ENCODE measurements at regions not wholly inside any gene's neighbourhood (a gene's known extent, or its start where the extent isn't known, plus 50 kb on each side); places are given as distances from the start of the nearest gene placed in this dataset.
A peak's percentile ranks its signal among the peaks of the same experiment; 100 is the strongest.

DNA sequence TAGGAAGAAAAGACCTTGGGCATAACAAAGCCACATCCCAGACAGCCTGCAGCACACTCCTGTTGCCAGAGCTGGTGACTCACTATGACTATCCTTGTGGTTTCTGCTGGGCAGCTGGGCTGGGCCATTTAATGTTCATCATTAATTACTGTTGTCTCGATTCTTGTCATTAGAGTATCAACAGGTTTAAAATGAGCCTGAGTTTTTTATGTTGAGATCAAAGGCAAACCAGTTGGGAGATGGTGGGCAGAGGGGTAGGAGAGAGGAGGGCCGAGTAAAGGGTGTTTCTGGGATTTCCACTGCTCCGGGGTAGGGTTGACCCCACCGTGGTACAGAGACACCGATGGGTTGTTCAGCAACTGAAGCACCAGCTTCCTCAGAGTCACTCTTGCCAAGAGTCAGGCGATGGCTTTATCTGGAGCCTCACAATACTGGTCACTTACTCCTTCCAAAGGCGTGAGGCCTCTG, 128.7 kb upstream of the LYZL1 start:
- H3K4me3 ChIP-seq = no peak overlapping the region
- peak overlapping the region in 3 of 21 experiments; percentile 18 to 35 (median 24) for H3K27ac ChIP-seq

DNA sequence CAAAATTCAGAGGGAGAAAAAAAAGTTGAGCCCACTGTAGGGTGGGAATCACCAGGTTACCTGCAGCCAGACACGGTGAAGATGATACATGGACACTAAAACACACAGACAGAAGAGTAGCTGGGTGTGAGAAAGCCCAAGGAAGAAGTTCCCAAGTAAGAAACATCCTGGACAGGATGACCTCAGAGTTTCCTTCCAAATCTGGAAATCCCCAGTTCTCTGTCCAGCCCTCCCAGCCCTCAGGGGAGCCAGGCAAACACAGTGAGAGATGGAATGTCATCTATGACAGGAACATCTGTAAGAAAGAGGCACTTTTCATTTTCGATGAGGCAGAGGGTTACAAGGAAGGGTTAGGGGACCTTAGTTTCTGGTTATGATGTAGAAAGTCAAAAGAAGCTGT, 125.1 kb upstream of the LYZL1 start:
- no peak overlapping the region for H3K4me3 ChIP-seq
- H3K27ac ChIP-seq = peak overlapping the region in 3 of 21 experiments; percentile 9 to 37 (median 9)

DNA sequence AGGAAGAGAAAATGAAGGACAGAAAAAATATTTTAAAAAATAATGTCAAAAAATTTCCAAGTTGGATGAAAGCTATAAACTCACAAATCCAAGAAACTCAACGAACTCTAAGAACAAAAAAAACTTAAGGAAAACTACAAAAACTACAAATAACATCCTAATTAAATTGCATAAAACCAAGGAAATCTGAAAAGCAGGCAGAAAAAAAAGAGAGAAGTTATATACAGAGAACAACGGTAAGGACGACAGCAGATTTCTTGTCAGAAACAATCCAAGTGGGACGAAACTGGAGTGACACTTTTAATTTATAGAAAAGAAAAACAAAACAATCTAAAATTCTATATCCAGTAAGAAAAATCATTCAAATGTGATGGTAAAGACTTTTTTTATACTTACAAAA, 122.2 kb upstream of the LYZL1 start:
- Histone ChIP-seq H3K27ac (no peak overlapping the region), H3K4me3 (no peak overlapping the region)

DNA sequence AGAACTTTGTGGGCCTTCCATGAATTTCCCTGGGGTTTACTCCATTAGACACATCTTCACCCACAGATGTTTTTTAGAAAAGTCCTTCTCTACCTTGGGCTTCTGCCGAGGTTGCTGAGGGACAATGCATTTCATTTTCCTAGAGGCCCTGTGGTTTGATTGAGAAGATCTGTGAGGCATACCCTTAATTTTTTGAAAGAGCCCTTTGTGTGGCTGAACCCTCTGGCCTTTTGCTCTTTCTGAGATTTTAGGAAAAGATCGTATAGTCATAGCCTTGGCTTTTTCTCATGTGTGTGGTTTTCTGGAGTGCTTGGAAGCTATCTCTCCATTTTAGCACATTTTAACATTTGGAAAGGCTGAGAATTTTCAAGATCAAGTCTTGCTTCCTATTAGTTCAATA, 119.8 kb upstream of the LYZL1 start:
- Histone ChIP-seq H3K27ac (no peak overlapping the region), H3K4me3 (no peak overlapping the region)

DNA sequence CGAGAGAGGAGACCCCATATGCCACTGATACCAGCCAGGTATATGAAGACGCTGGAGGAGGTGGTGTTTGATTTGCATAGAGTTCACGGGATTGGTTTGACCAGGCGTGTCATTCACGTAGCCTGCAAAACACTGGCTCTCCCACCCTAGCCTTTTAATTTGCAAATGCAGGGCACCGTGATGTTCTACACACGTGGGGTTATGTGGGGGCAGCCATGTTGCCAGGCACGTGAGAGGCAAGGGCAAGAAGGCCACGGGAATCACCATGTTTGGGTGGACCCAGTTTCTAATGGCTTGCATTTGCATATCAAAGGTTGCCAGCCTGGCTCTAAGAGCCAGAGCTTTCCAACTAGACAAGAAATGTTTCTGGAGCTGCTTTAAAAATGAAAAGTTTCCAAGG, 117.2 kb upstream of the LYZL1 start:
- no peak overlapping the region for H3K27ac ChIP-seq
- no peak overlapping the region for H3K4me3 ChIP-seq

DNA sequence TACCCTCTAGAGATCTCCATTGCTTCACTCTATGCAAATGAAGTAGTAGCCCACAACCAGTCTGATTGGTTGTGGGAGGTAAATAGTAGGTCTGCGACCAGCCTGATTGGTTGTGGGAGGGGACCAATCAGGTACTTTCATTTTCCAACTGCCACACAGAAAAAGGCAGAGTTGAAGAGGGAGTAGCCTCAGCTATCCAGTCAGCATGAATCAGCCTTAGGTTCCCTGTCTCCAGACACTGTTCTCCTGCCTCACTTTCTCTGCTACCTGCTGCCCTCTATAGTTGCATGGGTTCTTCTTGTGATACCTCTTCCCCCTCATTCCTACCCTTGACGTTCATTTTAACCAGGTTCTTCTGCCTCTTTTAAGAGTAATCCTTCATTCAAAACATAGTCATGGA, 114.5 kb upstream of the LYZL1 start:
- Histone ChIP-seq H3K27ac (no peak overlapping the region), H3K4me3 (no peak overlapping the region)

DNA sequence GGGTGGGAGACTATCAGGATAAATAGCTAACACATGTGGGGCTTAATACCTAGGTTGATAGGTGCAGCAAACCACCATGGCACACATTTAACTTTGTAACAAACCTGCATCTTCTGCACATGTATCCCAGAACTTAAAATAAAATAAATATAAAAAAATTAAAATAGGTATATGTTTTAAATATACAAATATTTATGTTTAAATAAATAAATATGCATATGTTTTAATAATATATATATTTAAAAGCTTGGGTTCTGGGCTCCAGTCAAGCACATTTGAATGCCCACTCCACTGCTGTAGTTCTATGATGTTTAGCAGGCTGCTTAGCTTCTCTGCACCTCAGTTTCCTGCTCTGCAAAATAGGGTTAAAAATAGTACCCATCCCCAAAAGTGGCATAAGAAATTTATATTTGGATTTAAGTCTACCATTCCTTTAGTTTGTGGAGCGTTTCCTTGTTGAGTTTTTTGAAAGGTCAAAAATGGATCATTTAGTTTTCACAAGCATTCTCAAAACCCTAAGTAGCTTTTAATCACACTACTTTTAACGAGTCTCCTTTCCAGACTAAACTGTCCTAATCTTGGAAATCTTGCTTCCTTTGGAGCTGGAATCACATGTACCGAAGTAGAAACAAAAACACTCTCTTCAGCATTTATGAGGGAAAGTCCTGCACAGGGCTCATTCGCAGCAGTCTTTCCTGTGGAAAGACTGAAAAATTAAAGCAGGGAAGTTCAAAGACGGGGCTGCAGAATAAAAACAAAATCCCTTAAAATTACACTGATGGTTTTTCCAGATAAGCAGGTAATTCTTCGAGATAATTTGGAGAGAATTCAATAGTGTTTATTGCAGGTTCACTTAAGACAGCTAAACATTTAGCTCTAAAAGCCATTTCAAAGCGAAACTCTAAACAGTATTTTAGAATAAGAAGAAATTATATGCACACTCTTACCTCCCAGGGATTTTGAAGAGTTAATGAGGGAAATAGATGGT, 111.7 kb upstream of the LYZL1 start:
- Histone ChIP-seq H3K27ac (no peak overlapping the region), H3K4me3 (no peak overlapping the region)

DNA sequence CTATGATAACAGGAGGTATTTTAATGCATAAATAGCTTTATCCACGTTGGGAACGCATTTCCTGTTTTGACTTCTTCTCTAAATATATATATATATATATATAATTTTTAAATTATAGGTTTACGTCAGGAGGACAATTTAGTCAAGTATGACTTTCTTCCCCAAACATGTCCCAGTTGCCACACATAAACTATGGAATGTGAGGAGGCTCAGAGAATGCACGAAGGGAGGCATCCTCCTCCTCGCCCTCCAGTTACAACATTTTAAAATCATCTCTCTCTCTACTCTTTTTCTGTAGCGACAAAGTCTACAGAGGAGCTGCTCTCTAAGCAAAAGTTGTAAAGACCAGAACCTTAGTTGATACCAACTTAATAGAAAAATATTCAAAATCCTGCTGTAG, 106.9 kb upstream of the LYZL1 start:
- H3K4me3 ChIP-seq = no peak overlapping the region
- H3K27ac ChIP-seq = no peak overlapping the region

DNA sequence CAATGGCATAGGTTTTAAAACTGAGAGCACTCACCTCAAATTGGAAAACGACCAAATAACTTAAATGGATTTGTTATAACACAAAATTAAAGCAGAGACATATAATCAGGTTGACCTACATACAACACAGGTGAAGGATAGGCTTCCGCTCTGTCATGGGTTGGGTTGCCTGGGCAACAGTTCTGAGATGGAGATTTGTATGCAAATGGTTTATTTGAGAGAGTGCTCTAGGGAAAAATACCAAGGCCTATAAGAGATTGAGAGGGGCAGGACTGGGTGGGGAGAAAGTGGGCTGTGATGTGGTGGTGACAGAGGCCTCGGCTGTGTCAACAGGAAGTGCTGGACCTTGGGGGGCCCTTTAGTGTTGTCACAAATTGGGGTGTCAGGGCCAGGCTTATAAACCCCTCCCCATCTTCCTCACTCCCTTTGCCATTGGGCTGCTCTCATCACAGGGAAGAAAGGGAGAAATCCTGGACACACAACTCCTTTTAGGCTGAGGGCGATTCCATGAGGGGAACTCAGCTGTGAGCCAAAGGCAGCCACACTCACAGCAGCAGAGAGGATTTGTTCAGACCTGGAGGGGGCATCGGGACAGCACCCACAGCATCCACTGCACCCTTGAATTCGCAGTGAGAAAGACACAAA, 105.4 kb upstream of the LYZL1 start:
- no peak overlapping the region for H3K27ac ChIP-seq
- H3K4me3 ChIP-seq = no peak overlapping the region

DNA sequence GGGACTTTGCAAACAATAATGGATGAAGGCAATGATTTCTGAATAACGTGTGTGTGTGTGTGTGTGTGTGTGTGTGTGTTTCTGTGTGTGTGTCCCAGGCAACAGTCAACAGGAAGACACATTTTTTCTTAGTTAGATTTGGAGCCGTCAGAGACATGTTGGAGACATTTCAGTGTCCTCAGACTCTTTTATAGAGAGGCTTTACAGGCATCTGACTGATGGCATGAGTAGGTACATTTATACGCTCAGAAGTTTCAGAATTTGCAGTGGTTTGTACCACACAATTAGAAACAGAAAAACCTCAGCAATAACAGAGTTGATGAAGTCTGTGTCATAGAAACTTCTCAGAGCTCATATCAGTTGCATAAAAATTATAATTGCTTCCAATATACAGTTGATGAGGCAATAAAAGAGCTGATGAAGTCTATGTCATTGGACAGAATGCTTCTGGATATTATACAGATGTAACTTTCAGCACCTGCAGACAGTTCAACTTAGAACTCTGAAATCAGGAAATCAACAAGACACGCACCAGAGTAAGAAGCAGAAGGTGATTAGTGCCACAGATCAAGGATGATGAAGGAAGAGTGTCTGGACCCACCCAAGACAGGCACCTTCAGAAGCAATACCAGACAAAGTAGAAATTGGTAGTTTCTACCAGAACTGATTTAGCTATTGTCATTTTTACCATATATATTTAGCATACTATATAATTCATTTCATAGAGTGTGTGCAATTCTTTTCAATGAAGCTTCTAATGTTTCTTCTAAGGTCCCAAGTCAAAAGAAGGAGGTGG, 104.5 kb upstream of the LYZL1 start:
- H3K4me3 ChIP-seq = no peak overlapping the region
- no peak overlapping the region for H3K27ac ChIP-seq

DNA sequence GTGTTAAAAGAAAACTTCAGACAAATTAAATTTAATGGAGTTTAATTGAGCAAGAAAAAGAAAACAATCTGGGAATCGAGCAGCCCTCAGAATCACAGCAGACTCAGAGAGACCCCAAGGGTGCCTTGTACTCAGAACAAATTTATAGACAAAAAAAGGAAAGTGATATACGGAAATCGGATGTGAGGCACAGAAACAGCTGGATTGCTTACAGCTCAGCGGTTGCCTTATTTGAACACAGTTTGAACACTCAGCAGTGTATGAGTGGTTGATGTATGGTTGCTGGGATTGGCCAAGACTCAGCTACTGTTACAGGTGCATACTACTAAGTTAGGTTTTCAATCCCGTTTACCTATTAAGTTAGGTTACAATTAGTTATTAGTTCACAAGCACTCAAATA, 103.8 kb upstream of the LYZL1 start:
- H3K27ac ChIP-seq = no peak overlapping the region
- no peak overlapping the region for H3K4me3 ChIP-seq

DNA sequence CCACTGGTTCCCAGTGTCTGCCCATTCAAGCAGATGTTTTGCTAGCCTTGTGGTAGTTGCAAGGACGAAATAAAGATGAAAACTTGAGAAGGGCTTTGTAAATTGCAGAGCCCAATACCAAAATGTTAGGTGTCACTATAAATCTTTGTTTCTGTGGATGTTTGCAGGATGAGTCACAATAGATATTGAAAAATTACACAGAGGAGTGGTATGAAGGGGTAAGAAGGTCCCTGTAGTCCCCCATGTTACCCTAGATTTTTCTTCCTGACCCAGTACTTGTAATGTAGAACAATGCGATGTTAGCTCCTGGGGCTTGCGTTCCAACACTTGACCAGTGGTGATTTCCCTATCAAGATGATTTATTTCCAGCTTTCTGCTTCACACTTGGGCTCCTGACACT, 102.6 kb upstream of the LYZL1 start:
- H3K27ac ChIP-seq = no peak overlapping the region
- no peak overlapping the region for H3K4me3 ChIP-seq

DNA sequence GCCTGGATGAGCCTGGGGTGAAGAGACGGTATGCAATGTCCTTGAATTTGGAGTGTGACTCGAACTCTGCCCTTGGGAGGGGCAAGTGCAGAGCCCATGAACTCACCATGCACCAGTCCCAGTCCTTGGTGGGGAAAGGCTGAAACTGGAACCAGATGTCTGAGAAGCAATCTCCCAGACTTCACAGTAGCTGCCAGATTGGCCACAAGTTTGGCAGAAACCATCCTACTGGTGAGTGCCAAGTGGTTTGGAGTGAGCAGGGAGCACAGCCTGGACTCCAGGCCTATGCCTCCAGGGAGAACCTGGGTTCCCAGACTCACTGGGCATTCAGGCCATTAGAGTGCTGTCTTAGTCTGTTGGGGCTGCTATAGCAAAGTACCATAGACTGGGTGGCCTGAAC, 99.6 kb upstream of the LYZL1 start:
- H3K4me3 ChIP-seq = no peak overlapping the region
- no peak overlapping the region for H3K27ac ChIP-seq

DNA sequence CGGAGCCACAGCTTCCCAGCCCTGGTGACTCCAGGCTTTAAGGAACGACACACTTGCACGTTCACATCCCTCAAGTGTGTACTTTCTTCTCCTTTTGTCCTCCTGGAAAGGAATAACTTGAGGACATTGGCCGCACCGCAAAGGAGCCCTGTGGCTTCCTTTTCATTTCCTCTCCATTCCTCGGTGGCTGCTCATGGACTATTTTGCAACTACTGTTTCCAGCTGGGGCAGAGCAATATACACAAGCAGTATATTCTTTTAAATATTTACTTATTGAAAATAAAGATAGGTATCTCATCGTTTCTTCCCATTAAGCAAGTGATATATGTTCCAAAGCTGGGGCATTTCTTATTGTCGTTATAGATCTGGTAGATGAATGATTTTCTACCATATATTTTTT, 97.2 kb upstream of the LYZL1 start:
- Histone ChIP-seq H3K27ac (no peak overlapping the region), H3K4me3 (no peak overlapping the region)

DNA sequence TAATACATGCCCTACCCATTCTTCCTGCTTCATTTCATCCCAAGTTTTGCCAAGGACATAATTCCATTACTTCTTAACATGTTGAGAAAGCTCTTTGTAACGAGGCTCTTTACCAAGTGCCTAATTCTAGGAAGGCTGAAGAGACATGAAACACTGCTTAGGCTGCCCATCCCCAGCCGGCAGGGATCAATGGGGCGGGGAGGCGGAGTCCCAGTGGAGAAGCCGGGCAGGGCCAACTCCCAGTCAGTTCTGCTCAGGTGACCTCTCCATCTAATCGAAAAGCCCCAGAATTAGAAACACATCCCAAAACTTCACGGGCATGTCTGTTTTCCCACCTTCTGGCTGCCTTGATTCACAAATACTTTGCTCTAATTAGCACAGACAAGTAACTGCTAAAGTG, 89.5 kb upstream of the LYZL1 start:
- no peak overlapping the region for H3K4me3 ChIP-seq
- no peak overlapping the region for H3K27ac ChIP-seq

DNA sequence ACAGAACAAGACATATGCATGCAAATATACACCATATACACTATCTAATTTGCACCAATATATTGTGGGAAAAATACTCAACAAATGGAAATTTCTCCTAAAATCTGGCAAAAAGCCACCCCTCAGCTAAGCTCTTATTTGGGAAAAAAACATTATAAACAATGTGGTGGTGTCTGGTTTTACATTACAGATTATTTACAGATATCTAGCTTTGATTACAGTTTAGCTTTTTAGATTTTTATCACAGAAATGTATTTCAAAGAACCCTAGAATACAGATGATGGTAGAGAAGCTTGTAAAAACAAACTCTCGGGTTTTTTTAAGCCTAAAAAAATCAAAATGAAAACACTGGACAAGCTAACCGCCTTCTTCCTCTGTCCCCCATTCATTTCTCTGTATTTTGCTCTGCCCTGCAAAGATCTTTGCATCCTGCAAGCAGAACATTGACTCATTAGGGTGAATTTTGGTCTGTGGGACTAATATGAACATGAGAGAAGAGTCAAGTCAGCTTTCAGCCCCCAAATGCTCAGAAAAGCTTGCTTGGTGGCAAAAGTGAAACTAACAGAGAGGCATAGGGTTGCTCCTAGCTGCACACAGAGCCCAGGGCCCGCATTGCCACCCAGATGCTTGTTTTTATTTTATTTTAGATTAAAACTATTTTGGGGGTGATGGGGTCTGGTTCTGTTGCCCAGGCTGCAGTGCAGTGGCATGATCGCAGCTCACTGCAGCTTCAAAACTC, 88.8 kb upstream of the LYZL1 start:
- Histone ChIP-seq H3K4me3 (no peak overlapping the region), H3K27ac (no peak overlapping the region)

DNA sequence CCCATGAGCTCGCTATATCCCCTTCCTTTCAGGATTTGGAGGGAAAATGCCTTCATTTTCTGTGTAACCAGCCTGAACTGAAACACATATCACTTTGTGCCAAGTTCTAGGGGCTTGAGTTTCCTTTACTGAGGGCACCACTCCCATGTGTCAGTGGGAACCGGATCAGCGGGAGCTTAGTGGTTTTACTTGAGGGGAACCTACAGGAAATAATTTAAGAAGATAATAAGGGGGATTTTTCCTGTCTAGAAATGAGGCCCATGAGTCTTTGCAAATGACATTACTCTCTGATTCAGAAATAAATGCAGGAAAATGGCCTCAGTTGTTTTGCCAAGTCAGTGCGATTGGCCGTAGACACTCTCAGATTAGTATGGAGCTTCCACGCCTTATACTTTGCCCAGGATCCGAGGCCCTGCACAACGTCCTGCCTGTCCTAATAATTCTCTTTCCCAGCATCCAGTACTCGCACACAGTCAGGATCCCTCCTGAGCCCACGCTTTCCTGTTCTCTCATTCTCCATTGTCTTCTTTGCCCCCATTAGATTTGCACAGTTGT, 86.4 kb upstream of the LYZL1 start:
- no peak overlapping the region for H3K27ac ChIP-seq
- no peak overlapping the region for H3K4me3 ChIP-seq

DNA sequence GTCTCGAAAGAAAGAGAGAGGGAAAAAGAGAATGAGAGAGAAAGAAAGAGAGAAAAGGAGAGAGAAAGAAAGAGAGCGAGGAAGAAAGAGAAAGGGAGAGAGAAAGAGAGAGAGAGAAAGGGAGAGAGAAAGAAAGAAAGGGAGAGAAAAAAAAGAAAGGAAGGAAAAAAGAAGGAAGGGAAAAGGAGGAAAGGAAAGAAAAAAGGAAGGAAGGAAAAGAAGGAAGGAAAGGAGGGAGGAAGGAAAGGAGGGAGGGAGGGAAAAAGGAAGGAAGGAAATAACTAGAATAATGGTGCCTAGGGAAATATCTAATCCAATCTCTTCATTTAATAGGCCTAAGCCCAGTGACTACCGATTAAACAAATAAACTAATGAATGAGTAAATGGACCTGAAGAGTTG, 85.4 kb upstream of the LYZL1 start:
- Histone ChIP-seq H3K4me3 (no peak overlapping the region), H3K27ac (no peak overlapping the region)

DNA sequence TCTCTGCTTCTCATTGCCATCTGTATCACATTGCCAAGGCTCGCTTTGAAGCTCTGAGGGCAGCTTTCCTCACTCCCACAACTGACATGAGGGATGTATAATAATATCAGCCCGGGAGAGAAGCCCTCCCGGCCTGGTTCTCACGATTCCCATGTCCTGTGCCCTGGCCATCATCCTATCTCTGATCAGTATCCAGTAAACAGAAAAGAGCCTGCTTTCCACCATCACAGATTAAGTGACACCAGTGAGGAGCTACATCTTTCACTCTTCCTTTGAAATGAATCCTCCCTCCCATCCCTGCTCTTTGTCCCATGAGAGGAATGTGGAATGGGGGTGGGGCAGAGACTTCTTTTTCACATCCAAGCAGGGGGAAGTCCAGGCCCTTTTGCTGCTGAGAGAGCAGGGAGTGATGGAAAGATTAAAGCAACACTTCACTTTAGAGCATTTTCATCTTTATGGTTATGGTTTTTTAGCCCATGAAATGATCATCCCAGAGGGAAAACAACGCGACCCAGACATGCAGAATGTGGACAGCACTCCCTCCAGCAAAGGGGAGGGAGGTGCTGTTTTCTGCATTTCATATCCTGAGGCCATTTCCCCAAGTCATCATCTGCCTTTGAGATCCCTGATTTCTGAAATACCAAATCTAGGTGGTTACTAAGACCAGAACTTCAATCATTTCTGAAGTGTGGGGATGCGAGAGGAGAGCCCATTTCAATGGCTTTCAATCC, 84.6 kb upstream of the LYZL1 start:
- Histone ChIP-seq H3K27ac (no peak overlapping the region), H3K4me3 (no peak overlapping the region)
